Stimulated activated effector memory CD8-positive, alpha-beta T cell treated with anti-CD3 and anti-CD28 coated beads, Interleukin-12 subunit alpha, Interleukin-12 subunit beta, amount 100 ng/mL, for 72 hours (primary cell): ENCODE measurements at regions not wholly inside any gene's neighbourhood (a gene's known extent, or its start where the extent isn't known, plus 50 kb on each side); places are given as distances from the start of the nearest gene placed in this dataset.
A peak's percentile ranks its signal among the peaks of the same experiment; 100 is the strongest.
"Not testable (repeated sequence)": the region's sequence is repeated elsewhere in the genome, so short reads cannot be mapped to it uniquely, and the experiment has no call there.

Experiments used
- ATAC-seq: fragments of 150-1000 bp; cut with Tn5 transposase; 2 replicates; pipeline ENCODE4 v1.10.0; 2021
- DNase-seq, 2 donors: peaks; one replicate each; pipeline ENCODE4 v3.0.0; 2021 to 2022; ENCODE audit warnings: low spot score in 2 of 2
- H3K27ac Mint-ChIP-seq: one replicate; pipeline ENCODE4 v1.8.0; 2022; ENCODE audit warnings: mild to moderate bottlenecking, mixed read lengths
- H3K36me3 Mint-ChIP-seq: one replicate; pipeline ENCODE4 v1.8.0; 2022; ENCODE audit warnings: mild to moderate bottlenecking, mixed read lengths
- H3K4me1 Mint-ChIP-seq: one replicate; pipeline ENCODE4 v1.8.0; 2022; ENCODE audit warnings: mixed read lengths
- H3K4me3 Mint-ChIP-seq: one replicate; pipeline ENCODE4 v1.8.0; 2022; ENCODE audit warnings: mild to moderate bottlenecking, mixed read lengths
- H3K9me3 Mint-ChIP-seq: one replicate; pipeline ENCODE4 v1.8.0; 2022; ENCODE audit warnings: mixed read lengths

DNA sequence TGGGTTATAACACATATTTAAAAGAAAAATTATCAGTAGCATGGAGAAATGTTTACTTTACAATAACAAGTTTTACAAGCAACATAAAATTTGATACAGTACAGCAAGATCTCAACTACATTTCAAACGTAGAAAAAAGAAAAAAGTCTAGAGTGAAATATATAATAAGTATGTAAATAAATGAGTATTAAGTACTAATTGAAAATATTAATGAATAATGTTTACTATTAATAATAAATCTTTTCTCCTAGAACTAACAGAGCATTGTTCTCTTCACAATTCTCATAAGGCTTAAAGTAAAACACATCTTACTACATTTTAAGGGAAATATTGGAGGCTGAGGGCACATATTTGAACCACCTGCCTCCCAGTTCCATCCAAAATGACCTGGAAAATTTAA lies 72.1 kb downstream of the TMEM212 start:
- DNase-seq, result no peak
- no peaks in the 10 kb centered on the region for H3K4me1 Mint-ChIP-seq
- H3K4me3 Mint-ChIP-seq, result no peak overlapping the region
- no peak overlapping the region for H3K27ac Mint-ChIP-seq
- no peak for ATAC-seq
- no peaks in the 10 kb centered on the region for H3K36me3 Mint-ChIP-seq
- H3K9me3 Mint-ChIP-seq, result no peaks in the 10 kb centered on the region

DNA sequence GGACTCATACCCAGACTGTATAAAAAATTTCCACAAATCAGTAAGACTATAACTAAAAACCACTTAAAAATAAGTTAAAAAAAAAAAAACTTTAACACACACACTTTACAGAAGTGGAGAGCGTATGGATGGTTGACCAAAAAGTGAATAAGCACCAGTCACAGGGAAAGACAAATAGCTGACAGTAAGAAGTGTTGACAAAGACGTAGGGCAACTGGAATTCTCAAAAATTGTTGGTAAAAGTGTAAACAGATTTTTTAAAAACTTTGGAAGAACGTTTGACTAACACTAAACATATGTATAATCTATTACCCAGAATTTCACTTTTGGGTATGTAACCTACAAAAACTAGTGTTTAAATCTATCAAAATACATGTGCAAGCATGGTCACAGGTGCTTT lies 73.7 kb downstream of the TMEM212 start:
- DNase-seq (no peak), ATAC-seq (no peak)
- H3K27ac Mint-ChIP-seq, result no peak overlapping the region
- H3K4me1 Mint-ChIP-seq, result no peaks in the 10 kb centered on the region
- H3K4me3 Mint-ChIP-seq, result no peak overlapping the region
- no peaks in the 10 kb centered on the region for H3K36me3 Mint-ChIP-seq
- peaks cover 3% of the 10 kb centered on the region for H3K9me3 Mint-ChIP-seq

DNA sequence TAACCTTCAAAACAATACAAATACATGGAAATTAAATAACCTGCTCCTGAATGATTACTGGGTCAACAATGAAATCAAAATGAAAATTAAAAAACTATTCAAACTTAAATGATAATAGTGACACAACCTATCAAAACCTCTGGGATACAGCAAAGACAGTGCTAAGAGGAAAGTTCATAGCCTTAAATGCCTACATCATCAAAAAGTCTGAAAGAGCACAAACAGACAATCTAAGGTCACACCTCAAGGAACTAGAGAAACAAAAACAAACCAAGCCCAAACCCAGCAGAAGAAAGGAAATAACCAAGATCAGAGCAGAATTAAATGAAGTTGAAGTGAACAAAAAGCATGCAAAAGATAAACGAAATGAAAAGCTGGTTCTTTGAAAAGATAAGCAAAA lies 79.5 kb downstream of the TMEM212 start:
- not testable (repeated sequence) for ATAC-seq, H3K4me1 Mint-ChIP-seq, H3K9me3 Mint-ChIP-seq, H3K36me3 Mint-ChIP-seq, H3K27ac Mint-ChIP-seq, H3K4me3 Mint-ChIP-seq, DNase-seq

DNA sequence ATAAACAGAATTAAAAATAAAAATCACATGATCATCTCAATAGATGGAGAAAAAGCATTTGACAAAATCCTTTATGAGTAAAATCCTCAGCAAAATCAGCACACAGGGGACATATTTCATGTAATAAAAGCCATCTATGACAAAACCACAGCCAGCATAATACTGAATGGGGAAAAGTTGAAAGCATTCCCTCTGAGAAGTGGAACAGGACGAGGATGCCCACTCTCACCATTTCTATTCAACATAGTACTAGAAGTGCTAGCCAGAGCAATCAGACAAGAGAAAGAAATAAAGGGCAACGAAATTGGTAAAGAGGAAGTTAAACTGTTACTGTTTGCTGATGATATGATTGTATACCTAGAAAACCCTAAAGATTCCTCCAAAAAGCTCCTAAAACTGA lies 80.5 kb downstream of the TMEM212 start:
- H3K4me1 Mint-ChIP-seq, H3K27ac Mint-ChIP-seq, H3K9me3 Mint-ChIP-seq, H3K36me3 Mint-ChIP-seq, ATAC-seq, DNase-seq, H3K4me3 Mint-ChIP-seq: not testable (repeated sequence)

DNA sequence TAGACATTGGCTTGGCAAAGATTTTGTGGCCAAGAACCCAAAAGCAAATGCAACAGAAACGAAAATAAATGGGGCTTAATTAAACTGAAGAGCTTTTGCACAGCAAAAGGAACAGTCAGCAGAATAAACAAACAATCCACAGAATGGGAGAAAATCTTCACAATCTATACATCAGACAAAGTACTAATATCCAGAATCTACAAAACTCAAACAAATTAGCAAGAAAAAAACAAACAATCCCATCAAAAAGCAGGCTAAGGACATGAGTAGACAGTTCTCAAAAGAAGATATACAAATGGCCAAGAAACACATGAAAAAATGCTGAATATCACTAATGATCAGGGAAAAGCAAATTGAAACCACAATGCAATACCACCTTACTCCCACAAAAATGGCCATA lies 81.7 kb downstream of the TMEM212 start:
- H3K27ac Mint-ChIP-seq, ATAC-seq, H3K4me1 Mint-ChIP-seq, H3K36me3 Mint-ChIP-seq, H3K9me3 Mint-ChIP-seq, H3K4me3 Mint-ChIP-seq, DNase-seq: not testable (repeated sequence)

DNA sequence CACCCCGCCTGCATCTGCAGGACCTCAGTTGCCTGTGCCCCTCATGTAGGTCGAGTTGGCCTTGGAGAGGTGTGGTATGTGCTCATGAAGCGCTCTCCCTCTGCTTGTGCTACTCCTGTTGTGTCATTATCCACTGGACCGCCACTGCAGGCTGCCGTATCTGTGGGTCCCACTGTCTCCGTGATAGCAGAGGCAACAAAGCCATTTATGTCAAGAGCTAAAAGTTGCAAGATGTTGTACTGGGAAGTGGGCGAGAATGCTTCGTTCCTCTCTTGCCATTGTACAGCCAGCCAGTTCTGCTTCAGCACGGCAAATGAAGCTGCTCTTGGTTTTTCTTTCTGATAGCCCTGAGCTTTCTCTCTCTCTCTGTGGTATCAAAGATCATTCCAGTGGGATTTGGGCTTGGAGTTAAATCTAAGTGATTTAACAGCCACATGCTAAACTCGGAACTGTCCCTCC lies 89.0 kb downstream of the TMEM212 start:
- DNase-seq, result no peak
- Mint-ChIP-seq H3K4me1 (peaks cover 5% of the 10 kb centered on the region), H3K4me3 (no peak overlapping the region), H3K27ac (no peak overlapping the region), H3K36me3 (no peaks in the 10 kb centered on the region), H3K9me3 (no peaks in the 10 kb centered on the region)
- no peak for ATAC-seq

DNA sequence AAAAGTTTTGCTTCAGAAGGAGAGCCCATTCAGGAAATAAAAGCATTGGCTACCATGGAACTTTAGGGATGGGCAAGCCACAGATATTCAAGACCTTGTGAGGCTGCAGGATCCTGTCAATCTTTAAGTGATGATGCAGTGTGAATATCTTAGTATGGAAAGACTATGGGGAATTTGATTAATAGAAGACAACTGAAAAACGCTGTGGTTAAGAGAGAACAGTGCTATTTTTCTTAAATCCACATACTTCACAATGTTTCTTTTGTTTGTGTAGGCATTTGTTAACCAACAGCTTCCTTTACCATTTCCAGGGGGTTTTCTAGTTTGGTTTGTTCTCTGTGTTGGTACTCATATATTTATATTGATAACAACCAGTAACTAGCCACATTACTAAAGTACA lies 90.3 kb downstream of the TMEM212 start:
- Mint-ChIP-seq H3K36me3 (no peaks in the 10 kb centered on the region), H3K9me3 (no peaks in the 10 kb centered on the region), H3K27ac (no peak overlapping the region), H3K4me3 (no peak overlapping the region), H3K4me1 (peaks cover 5% of the 10 kb centered on the region)
- no peak for DNase-seq
- no peak for ATAC-seq

DNA sequence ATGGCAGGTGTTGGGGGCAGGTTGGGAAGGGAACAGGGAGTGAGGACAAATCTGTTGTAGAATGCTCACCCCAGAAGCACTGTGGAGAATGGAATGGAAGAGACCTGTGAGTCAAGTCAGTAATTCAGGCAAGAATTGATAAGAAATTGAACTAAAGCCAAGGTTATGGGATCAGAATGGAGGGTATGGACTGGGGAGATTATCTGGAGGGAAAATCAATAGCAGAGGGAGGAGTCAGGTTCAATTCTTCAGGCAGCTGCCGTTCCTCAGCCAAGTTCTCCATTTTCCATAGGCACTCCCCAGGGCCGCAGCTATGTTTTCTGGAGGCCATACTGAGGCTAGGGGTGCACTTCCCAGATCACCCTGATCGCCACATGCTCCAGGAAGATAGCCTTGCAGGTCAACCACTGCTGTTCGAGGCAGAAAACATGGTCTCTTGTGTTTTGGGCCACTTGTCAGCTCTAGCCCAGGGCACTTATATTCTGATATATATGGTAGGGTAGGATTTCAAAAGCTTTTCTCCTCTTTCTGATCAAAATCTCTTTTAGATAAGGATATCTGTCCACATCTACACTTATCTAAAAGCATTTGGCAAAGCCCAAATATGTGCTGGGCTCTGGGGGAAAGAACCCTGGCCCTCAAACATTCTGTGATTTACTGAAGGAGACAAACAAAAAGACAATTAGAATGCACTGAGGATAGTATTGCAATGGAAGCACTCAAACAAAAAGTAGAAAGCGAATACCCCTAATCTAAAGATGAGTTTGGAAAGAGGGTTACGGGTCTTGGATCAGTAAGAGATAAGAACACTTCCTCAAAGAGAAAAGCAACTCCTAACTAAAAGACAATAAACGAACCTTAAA lies 92.3 kb downstream of the TMEM212 start:
- no peaks in the 10 kb centered on the region for H3K9me3 Mint-ChIP-seq
- H3K27ac Mint-ChIP-seq, result no peak overlapping the region
- H3K36me3 Mint-ChIP-seq, result no peaks in the 10 kb centered on the region
- no peak overlapping the region for H3K4me3 Mint-ChIP-seq
- ATAC-seq, result no peak
- peaks cover 5% of the 10 kb centered on the region for H3K4me1 Mint-ChIP-seq
- DNase-seq, result no peak

DNA sequence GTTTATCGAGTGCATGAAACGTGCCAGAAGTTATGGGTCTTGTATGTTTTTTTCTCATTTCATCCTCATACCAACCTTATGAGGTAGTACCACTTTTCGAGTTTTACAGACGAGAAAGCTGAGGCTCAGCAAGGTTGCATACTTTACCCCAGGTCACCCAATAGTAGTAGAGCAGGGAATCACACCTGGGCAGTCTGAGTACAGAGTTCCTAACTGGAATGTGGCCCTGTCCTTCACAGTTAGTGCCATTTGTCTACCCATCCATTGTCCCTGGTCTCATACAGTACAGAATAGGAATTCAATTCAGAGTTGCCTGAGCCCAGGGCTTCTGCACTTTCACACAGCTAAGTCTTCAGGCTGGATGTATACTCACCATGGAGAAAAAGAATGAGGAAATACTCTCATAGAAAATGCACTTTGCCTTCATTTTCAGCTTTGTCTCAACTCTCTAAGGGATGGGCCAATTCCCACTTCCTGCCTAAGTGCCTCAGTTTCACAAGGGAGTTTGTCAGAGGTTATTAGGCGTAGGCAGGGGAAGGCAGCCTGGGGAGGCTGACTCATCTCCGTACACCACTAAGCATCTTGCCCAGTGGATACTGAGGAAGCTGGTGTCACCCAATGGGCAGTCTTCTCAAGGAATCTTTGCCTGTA lies 93.2 kb downstream of the TMEM212 start:
- Mint-ChIP-seq H3K4me3 (no peak overlapping the region), H3K9me3 (no peaks in the 10 kb centered on the region), H3K27ac (no peak overlapping the region), H3K36me3 (no peaks in the 10 kb centered on the region), H3K4me1 (peaks cover 5% of the 10 kb centered on the region)
- no peak for DNase-seq
- peak; percentile 53 for ATAC-seq

DNA sequence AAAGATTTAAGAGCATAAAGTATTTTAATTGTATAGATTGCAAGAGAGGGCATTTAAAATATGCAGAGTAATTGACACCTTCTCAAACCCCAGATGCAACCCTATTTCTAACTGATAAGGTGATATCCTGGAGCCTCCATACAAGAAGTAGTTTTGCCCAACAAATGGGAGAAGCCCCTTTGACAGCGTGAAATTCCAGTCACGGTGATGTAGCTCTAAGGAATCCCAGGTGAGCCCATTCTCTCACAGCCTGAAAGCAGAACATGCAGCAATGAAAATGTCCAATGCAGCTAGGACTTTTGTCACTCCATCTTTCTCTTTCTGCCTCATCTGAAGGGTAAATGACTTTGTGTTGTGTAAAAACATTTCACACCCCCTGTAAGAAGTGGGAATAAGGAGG lies 96.4 kb downstream of the TMEM212 start:
- Mint-ChIP-seq H3K27ac (no peak overlapping the region), H3K36me3 (no peaks in the 10 kb centered on the region), H3K4me3 (no peak overlapping the region), H3K9me3 (no peaks in the 10 kb centered on the region), H3K4me1 (peaks cover 5% of the 10 kb centered on the region)
- no peak for DNase-seq
- ATAC-seq, result no peak

DNA sequence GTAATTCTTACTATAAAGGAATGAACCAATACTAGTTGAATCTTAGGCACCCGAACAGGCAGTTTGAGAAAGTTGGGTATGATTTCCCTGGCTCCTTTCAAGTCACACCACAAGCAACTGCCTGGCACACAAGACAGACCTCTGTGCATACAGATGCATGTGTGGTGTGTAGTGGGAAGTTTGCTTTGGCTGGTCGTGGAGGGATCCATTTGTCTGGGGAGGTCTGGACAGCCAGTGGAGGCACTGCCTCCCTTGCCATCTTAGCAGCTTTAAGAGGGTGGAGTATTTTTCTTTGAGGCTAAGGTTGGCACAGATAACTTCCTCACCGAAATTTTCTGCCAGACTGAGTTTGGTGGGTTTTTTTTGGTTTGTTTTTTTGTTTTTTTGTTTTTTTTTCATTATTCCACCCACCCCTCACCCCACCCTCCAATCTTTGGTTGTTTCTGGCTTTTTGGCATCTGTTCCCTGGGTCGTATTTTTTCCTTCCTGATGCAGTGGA lies 97.1 kb downstream of the TMEM212 start:
- Mint-ChIP-seq H3K4me3 (no peak overlapping the region), H3K27ac (no peak overlapping the region), H3K9me3 (no peaks in the 10 kb centered on the region), H3K4me1 (peaks cover 5% of the 10 kb centered on the region), H3K36me3 (no peaks in the 10 kb centered on the region)
- no peak for ATAC-seq
- DNase-seq, result no peak

DNA sequence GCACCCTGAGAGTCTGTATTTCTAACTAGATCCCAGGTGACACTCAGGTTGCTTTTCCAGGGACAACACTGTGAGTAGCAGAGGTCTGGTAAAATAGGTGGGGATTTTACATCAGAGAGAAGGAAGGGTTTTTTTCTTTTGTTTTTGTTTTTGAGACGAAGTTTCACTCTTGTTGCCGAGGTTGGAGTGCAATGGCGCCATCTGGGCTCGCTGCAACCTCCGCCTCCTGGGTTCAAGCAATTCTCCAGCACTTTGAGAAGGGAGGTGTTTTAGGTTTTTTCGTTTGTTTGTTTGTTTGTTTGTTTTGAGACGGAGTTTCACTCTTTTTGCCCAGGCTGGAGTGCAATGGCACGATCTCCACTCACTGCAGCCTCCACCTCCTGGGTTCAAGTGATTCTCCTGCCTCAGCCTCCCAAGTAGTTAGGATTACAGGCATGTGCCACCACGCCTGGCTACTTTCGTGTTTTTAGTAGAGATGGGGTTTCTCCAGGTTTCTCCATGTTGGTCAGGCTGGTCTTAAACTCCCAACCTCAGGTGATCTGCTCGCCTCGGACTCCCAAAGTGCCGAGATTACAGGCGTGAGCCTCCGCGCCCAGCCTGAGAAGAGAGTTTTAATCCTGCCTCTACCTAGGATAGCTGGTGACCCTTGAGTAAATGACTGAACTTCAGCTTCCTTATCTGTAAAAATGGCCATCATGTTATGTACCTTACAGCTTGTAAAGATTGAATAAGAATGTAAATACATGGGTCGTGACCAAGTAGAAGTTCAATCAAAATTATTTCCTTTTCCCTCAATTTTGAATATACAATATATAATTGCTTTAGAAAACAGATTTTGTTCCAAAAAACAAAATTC lies 95.9 kb upstream of the FNDC3B start:
- Mint-ChIP-seq H3K4me1 (no peaks in the 10 kb centered on the region), H3K9me3 (no peaks in the 10 kb centered on the region), H3K4me3 (no peak overlapping the region), H3K36me3 (no peaks in the 10 kb centered on the region), H3K27ac (no peak overlapping the region)
- no peak for DNase-seq
- no peak for ATAC-seq

DNA sequence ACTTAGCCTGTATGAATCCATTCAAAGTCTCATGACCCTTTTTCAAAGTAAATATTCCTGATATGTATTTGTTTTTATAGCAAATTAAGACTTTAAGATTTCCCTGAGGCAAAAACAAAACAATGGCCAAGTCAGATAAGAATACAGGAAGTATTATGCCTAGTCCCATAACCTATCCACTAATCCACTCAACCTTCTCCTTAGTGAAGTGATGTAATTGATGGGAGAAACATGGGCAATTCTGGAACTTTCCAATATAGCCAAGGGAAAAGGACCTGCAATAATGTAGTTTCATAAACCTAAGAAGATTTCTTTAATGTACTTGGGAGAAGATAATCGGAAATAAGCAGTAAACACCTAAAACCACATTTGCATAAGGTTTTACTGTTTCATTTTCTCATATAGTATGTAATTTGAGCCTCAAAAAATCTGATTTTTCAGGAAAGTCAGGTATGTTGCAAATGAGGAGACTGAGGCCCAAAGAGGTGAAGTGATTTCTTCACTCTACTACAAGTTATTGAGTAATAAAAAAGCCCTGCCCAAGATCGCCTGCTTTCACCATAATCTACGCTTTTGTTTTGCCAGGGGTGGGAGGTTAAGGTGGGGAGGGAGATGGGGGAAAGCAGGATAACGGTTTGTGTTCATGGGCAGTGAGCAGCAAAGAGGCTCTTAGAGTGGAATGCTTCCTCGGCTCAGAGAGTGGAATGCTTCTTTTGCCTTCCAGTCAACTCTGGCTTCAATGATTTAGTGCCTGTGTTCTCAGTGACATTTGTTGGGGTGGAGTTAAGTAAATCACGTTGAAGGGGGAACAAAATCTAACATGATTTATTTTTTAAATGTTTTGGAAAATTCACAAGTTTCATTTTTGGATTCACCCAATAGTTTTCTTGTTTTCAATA lies 95.0 kb upstream of the FNDC3B start:
- no peak overlapping the region for H3K4me3 Mint-ChIP-seq
- no peaks in the 10 kb centered on the region for H3K4me1 Mint-ChIP-seq
- H3K9me3 Mint-ChIP-seq, result no peaks in the 10 kb centered on the region
- ATAC-seq (no peak), DNase-seq (no peak)
- H3K36me3 Mint-ChIP-seq, result no peaks in the 10 kb centered on the region
- no peak overlapping the region for H3K27ac Mint-ChIP-seq

DNA sequence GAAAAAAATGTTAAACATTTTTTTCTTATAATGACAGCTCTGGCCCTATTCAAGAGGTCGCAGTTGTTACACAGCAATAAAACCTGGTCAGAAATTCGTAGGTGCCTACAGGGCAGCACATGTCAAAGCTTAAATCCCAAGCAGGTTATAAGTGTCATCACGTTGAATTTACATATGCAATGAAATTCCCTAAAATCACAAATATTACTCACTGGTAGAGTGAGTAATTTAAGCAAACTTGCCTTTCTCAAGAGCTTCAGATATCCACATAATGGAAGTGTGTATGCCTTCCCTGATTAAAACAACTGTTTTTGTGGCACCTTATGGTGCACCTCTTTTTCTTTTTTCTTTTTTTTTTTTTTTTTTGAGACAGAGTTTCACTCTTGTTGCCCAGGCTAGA lies 90.7 kb upstream of the FNDC3B start:
- Mint-ChIP-seq H3K4me3 (no peak overlapping the region), H3K4me1 (no peaks in the 10 kb centered on the region), H3K9me3 (no peaks in the 10 kb centered on the region)

More for the DNA sequence above, 90.7 kb upstream of the FNDC3B start:
- Mint-ChIP-seq H3K27ac (no peak overlapping the region), H3K36me3 (no peaks in the 10 kb centered on the region)
- DNase-seq (no peak), ATAC-seq (no peak)
